Endothelial cell of umbilical vein (primary cell): ENCODE measurements at regions not wholly inside any gene's neighbourhood (a gene's known extent, or its start where the extent isn't known, plus 50 kb on each side); places are given as distances from the start of the nearest gene placed in this dataset.

Experiments
- BruUV-seq: library from RNA; stranded (reverse); fragments of 400-500 nt; replicated peaks from 2 replicates; lab custom pipeline; 2021; lab: Mats Ljungman, UMichigan
- CTCF ChIA-PET: fragments of 300-600, 350-600 bp; sonication (Branson Sonifier 250); formaldehyde crosslinking; loops from one replicate; lab custom pipeline; 2021; ENCODE audit warnings: antibody characterized with exemption, inconsistent platforms; lab: Charles Lee
- POLR2A ChIA-PET: fragments of 300-600, 350-600 bp; sonication (Branson Sonifier 250); formaldehyde crosslinking; loops from one replicate; lab custom pipeline; 2021; ENCODE audit warnings: antibody characterized with exemption, inconsistent platforms; lab: Charles Lee
- DNase-seq: peaks from one replicate; pipeline ENCODE4 v3.0.0-alpha.2; 2011; ENCODE audit warnings: low read depth, low spot score
- FAIRE-seq: peaks from 2 replicates; lab custom pipeline; 2011; peaks lifted over from hg19 to GRCh38; lab: Jason Lieb, UNC
- H2AFZ ChIP-seq: 2 replicates; pipeline ENCODE4 v1.6.0; 2012; ENCODE audit warnings: low read depth, low read length, control low read depth, inconsistent platforms
- H3K27ac ChIP-seq: 2 replicates; pipeline ENCODE4 v1.5.1; 2011; ENCODE audit warnings: low read depth, mild to moderate bottlenecking, control low read depth, low read length, moderate library complexity; ENCODE audit not compliant: insufficient read depth
- H3K27me3 ChIP-seq, 2 experiments: 2 replicates each; pipeline versions ENCODE4 v1.6.0 to v1.6.1; 2011; ENCODE audit warnings: low read length in 2 of 2, mixed read lengths in 1 of 2; ENCODE audit not compliant: control insufficient read depth in 2 of 2, insufficient read depth in 2 of 2
- H3K36me3 ChIP-seq, 2 experiments: 2 replicates in 1 of 2; 3 replicates in 1 of 2; pipeline ENCODE4 v1.5.1; 2011; ENCODE audit warnings: low read length in 2 of 2, mild to moderate bottlenecking in 1 of 2, moderate library complexity in 1 of 2; ENCODE audit not compliant: control insufficient read depth in 2 of 2, insufficient read depth in 2 of 2; ENCODE audit errors: extremely low read depth in 1 of 2
- H3K4me1 ChIP-seq: 3 replicates; pipeline ENCODE4 v1.5.1; 2011; ENCODE audit warnings: mild to moderate bottlenecking, low read length; ENCODE audit not compliant: control insufficient read depth, insufficient read depth; ENCODE audit errors: extremely low read depth
- H3K4me2 ChIP-seq: 2 replicates; pipeline ENCODE4 v1.6.1; 2011; ENCODE audit warnings: low read length, control low read depth, mixed read lengths; ENCODE audit not compliant: insufficient read depth
- H3K4me3 ChIP-seq, 3 experiments: fragments of 200-600 bp in 1 of 3; sonication (generic), shearing (Covaris generic) in 1 of 3; replicated peaks in 1 of 3; 2 replicates each; pipeline ENCODE4 v1.5.1; 2011 to 2016; ENCODE audit warnings: control low read depth in 3 of 3, low read length in 3 of 3, mild to moderate bottlenecking in 2 of 3, inconsistent platforms in 1 of 3, low read depth in 1 of 3, moderate library complexity in 1 of 3; ENCODE audit not compliant: insufficient read depth in 1 of 3
- H3K79me2 ChIP-seq: 2 replicates; pipeline ENCODE4 v1.6.0; 2012; ENCODE audit warnings: low read length, inconsistent platforms; ENCODE audit not compliant: control insufficient read depth, insufficient read depth
- H3K9ac ChIP-seq: replicated peaks from 2 replicates; pipeline ENCODE3; 2011; ENCODE audit warnings: low read length, control low read depth; ENCODE audit not compliant: insufficient read depth; ENCODE audit errors: extremely low read depth
- H3K9me1 ChIP-seq: replicated peaks from 3 replicates; pipeline ENCODE4 v1.6.0; 2011; ENCODE audit warnings: mild to moderate bottlenecking, low read length; ENCODE audit not compliant: control insufficient read depth, insufficient read depth; ENCODE audit errors: extremely low read depth
- H3K9me3 ChIP-seq: replicated peaks from 2 replicates; pipeline ENCODE4 v1.5.1; 2012; ENCODE audit warnings: low read length, inconsistent platforms; ENCODE audit not compliant: control insufficient read depth, insufficient read depth
- H4K20me1 ChIP-seq: replicated peaks from 2 replicates; pipeline ENCODE3; 2011; ENCODE audit warnings: mild to moderate bottlenecking, low read length; ENCODE audit not compliant: control insufficient read depth, insufficient read depth; ENCODE audit errors: extremely low read depth
- CTCF ChIP-seq, 2 donors: IDR thresholded peaks; 1 replicate in 1 of 2; 2 replicates in 1 of 2; pipeline ENCODE4 v1.5.1; 2011; ENCODE audit warnings: low read length in 2 of 2, mild to moderate bottlenecking in 2 of 2, moderate library complexity in 2 of 2, control low read depth in 1 of 2, inconsistent platforms in 1 of 2, low read depth in 1 of 2; ENCODE audit not compliant: insufficient read depth in 1 of 2; ENCODE audit errors: extremely low read depth in 1 of 2
- EZH2 ChIP-seq: IDR thresholded peaks from 2 replicates; pipeline ENCODE4 v1.6.1; 2012; ENCODE audit warnings: borderline replicate concordance, low read depth, mild to moderate bottlenecking, moderate library complexity, low read length, inconsistent platforms; ENCODE audit not compliant: severe bottlenecking
- FOS ChIP-seq: IDR thresholded peaks from 2 replicates; pipeline ENCODE4 v1.6.1; 2011; ENCODE audit warnings: mild to moderate bottlenecking, low read length, moderate library complexity, borderline replicate concordance; ENCODE audit not compliant: insufficient read depth
- GATA2 ChIP-seq: IDR thresholded peaks from 2 replicates; pipeline ENCODE4 v1.7.0; 2011; ENCODE audit warnings: low read depth, mild to moderate bottlenecking, moderate library complexity, mixed read lengths, low read length; ENCODE audit not compliant: insufficient read length, insufficient read depth
- JUN ChIP-seq: IDR thresholded peaks from 2 replicates; pipeline ENCODE4 v1.6.1; 2011; ENCODE audit warnings: borderline replicate concordance, low read depth; ENCODE audit not compliant: insufficient read length, insufficient read depth
- MAX ChIP-seq: IDR thresholded peaks from 2 replicates; pipeline ENCODE4 v1.6.1; 2011; ENCODE audit not compliant: insufficient read depth, insufficient read length
- MYC ChIP-seq: IDR thresholded peaks from one replicate; pipeline ENCODE4 v1.6.1; 2011; ENCODE audit warnings: mild to moderate bottlenecking, low read depth, low read length
- POLR2A ChIP-seq: IDR thresholded peaks from 2 replicates; pipeline ENCODE4 v1.6.1; 2012; ENCODE audit warnings: low read depth, mild to moderate bottlenecking, control low read depth, low read length
- POLR2AphosphoS5 ChIP-seq: IDR thresholded peaks from 2 replicates; pipeline ENCODE4 v1.6.1; 2012; ENCODE audit warnings: low read depth, mild to moderate bottlenecking, control low read depth, low read length, moderate library complexity; ENCODE audit not compliant: insufficient read depth
- dilution Hi-C: fragments of 300-500 bp; cut with MboI; formaldehyde crosslinking; loops from one replicate; pipeline ENCODE4 v1.15.0; 2019; ENCODE audit warnings: low sequenced_read_pairs; ENCODE audit not compliant: extremely low pct_ligation_motif_present
- intact Hi-C: fragments of 100-400 bp; cut with micrococcal nuclease; formaldehyde crosslinking; loops from one replicate; pipeline ENCODE4 v1.10.0; 2022

- no peak overlapping the region for H3K9ac ChIP-seq
- intact Hi-C loops, result no loop called here
- no peak for FAIRE-seq
- no peak overlapping the region for H2AFZ ChIP-seq
- TF ChIP-seq JUN, result no peak
- no peak for TF ChIP-seq CTCF (IDR thresholded peaks at IDR 0.05; ENCODE audit: extremely low read depth in 1 of 2, insufficient read depth in 1 of 2, low read depth in 1 of 2, low read length in 2 of 2)
- TF ChIP-seq MYC, result no peak
- TF ChIP-seq GATA2, result no peak
- no peak for TF ChIP-seq FOS
- TF ChIP-seq POLR2A, result no peak
- TF ChIP-seq EZH2, result no peak
- no peak for TF ChIP-seq MAX
- TF ChIP-seq POLR2AphosphoS5, result no peak
- H3K36me3 ChIP-seq, result no peaks in the 10 kb centered on the region
- no peak overlapping the region for H3K27ac ChIP-seq
- no peak for DNase-seq
- ChIA-PET POLR2A (no interaction called here), CTCF (no interaction called here)
- H3K4me2 ChIP-seq, result no peak overlapping the region
- H3K27me3 ChIP-seq, result no peaks in the 10 kb centered on the region
- dilution Hi-C loops, result no loop called here
- H4K20me1 ChIP-seq, result no peaks in the 10 kb centered on the region
- no peak overlapping the region for H3K4me3 ChIP-seq
- no peaks in the 10 kb centered on the region for H3K79me2 ChIP-seq
- H3K4me1 ChIP-seq, result no peaks in the 10 kb centered on the region
- no TSS peak for BruUV-seq
- H3K9me1 ChIP-seq, result no peaks in the 10 kb centered on the region
- H3K9me3 ChIP-seq, result no peaks in the 10 kb centered on the region
Observed at GRCh38 chr6:164750128-164750527, 559.3 kb downstream of the C6orf118 start.
